Osteoblast (primary cell): ENCODE measurements at regions not wholly inside any gene's neighbourhood (a gene's known extent, or its start where the extent isn't known, plus 50 kb on each side); places are given as distances from the start of the nearest gene placed in this dataset.

Source experiments
- DNase-seq: peaks from one replicate; pipeline ENCODE4 v3.0.0; 2011; ENCODE audit warnings: low spot score, mixed read lengths; ENCODE audit not compliant: insufficient read length; ENCODE audit errors: missing footprints
- H2AFZ ChIP-seq: 2 replicates; pipeline ENCODE4 v1.6.0; 2011; ENCODE audit warnings: mild to moderate bottlenecking, low read length
- H3K27ac ChIP-seq: 2 replicates; pipeline ENCODE4 v1.5.1; 2011; ENCODE audit warnings: mild to moderate bottlenecking, low read depth, low read length, moderate library complexity
- H3K27me3 ChIP-seq: 2 replicates; pipeline ENCODE4 v1.6.0; 2012; ENCODE audit warnings: mild to moderate bottlenecking, control low read depth, inconsistent platforms, low read length, moderate library complexity; ENCODE audit not compliant: insufficient read depth
- H3K36me3 ChIP-seq: 2 replicates; pipeline ENCODE4 v1.5.1; 2011; ENCODE audit warnings: mild to moderate bottlenecking, low read length, control low read depth, moderate library complexity; ENCODE audit not compliant: insufficient read depth
- H3K4me1 ChIP-seq: 2 replicates; pipeline ENCODE4 v1.5.1; 2011; ENCODE audit warnings: mild to moderate bottlenecking, low read length, control low read depth, moderate library complexity; ENCODE audit not compliant: insufficient read depth
- H3K4me2 ChIP-seq: 2 replicates; pipeline ENCODE4 v1.6.0; 2011; ENCODE audit warnings: mild to moderate bottlenecking, low read length; ENCODE audit not compliant: insufficient read depth
- H3K4me3 ChIP-seq: fragments of 200-600 bp; sonication (generic); 3 replicates; pipeline ENCODE4 v1.5.1; 2012; ENCODE audit warnings: mild to moderate bottlenecking, low read length, inconsistent platforms; ENCODE audit not compliant: insufficient read depth
- H3K79me2 ChIP-seq: 2 replicates; pipeline ENCODE4 v1.6.0; 2012; ENCODE audit warnings: mild to moderate bottlenecking, low read length, control low read depth, inconsistent platforms; ENCODE audit not compliant: insufficient read depth
- H3K9me3 ChIP-seq: 2 replicates; pipeline ENCODE4 v1.5.1; 2011; ENCODE audit warnings: low read depth, low read length, control low read depth
- H4K20me1 ChIP-seq: 2 replicates; pipeline ENCODE4 v1.6.0; 2012; ENCODE audit warnings: mild to moderate bottlenecking, low read length, control low read depth; ENCODE audit not compliant: insufficient read depth
- CTCF ChIP-seq: IDR thresholded peaks from 2 replicates; pipeline ENCODE4 v1.5.1; 2011; ENCODE audit warnings: mild to moderate bottlenecking, low read depth, low read length, moderate library complexity; ENCODE audit errors: extremely low read depth

- H3K36me3 ChIP-seq, result no peaks in the 10 kb centered on the region
- no peak overlapping the region for H2AFZ ChIP-seq
- no peaks in the 10 kb centered on the region for H3K4me1 ChIP-seq
- no peak for TF ChIP-seq CTCF
- no peak for DNase-seq
- H3K4me3 ChIP-seq, result no peak overlapping the region
- H3K27me3 ChIP-seq, result peaks cover 5% of the 10 kb centered on the region
- H3K27ac ChIP-seq, result no peak overlapping the region
- no peaks in the 10 kb centered on the region for H3K9me3 ChIP-seq
- no peaks in the 10 kb centered on the region for H3K79me2 ChIP-seq
- no peak overlapping the region for H3K4me2 ChIP-seq
- H4K20me1 ChIP-seq, result no peaks in the 10 kb centered on the region
Observed at GRCh38 chr20:21456207-21456606, 57.7 kb downstream of the NKX2-2 start.

- H3K9me3 ChIP-seq, result no peaks in the 10 kb centered on the region
- no peak for TF ChIP-seq CTCF
- H3K4me2 ChIP-seq, result no peak overlapping the region
- H2AFZ ChIP-seq, result no peak overlapping the region
- H3K36me3 ChIP-seq, result no peaks in the 10 kb centered on the region
- H3K4me1 ChIP-seq, result no peaks in the 10 kb centered on the region
- H3K27me3 ChIP-seq, result peaks cover 4% of the 10 kb centered on the region
- no peaks in the 10 kb centered on the region for H4K20me1 ChIP-seq
- H3K79me2 ChIP-seq, result no peaks in the 10 kb centered on the region
- no peak overlapping the region for H3K4me3 ChIP-seq
- DNase-seq, result peak; percentile 31
- no peak overlapping the region for H3K27ac ChIP-seq
Observed at GRCh38 chr20:21453690-21454089, 56.4 kb upstream of the NKX2-4 start.

- Histone ChIP-seq H3K36me3 (no peaks in the 10 kb centered on the region), H3K9me3 (no peaks in the 10 kb centered on the region), H3K4me3 (no peak overlapping the region), H3K4me2 (no peak overlapping the region), H3K4me1 (no peaks in the 10 kb centered on the region), H2AFZ (no peak overlapping the region), H4K20me1 (no peaks in the 10 kb centered on the region), H3K27me3 (no peaks in the 10 kb centered on the region), H3K27ac (no peak overlapping the region), H3K79me2 (no peaks in the 10 kb centered on the region)
- DNase-seq, result peak; percentile 73
- no peak for TF ChIP-seq CTCF
Observed at GRCh38 chr20:21450572-21450971, 53.2 kb upstream of the NKX2-4 start.
